PC-3 (cell line): ENCODE measurements at regions not wholly inside any gene's neighbourhood (a gene's known extent, or its start where the extent isn't known, plus 50 kb on each side); places are given as distances from the start of the nearest gene placed in this dataset.

Experiments
- ATAC-seq: fragments of 200-7000 bp; cut with Tn5 transposase; 2 replicates; pipeline ENCODE4 v1.9.1; 2020; ENCODE audit warnings: mild to moderate bottlenecking, moderate library complexity
- BruUV-seq: library from RNA; stranded (reverse); fragments of 400-500 nt; replicated peaks from 2 replicates; lab custom pipeline; 2021; lab: Mats Ljungman, UMichigan
- CTCF ChIA-PET: fragments of 300-600 bp; sonication (Branson Sonifier 250); formaldehyde crosslinking; loops from one replicate; lab custom pipeline; 2022; ENCODE audit warnings: antibody characterized with exemption; lab: Charles Lee
- POLR2A ChIA-PET: fragments of 300-600 bp; sonication (Branson Sonifier 250); formaldehyde crosslinking; loops from one replicate; lab custom pipeline; 2022; ENCODE audit warnings: antibody characterized with exemption; ENCODE audit not compliant: unreplicated experiment; lab: Charles Lee
- DNase-seq: peaks from one replicate; pipeline ENCODE4 v3.0.0-alpha.2; 2015
- H2AFZ ChIP-seq: fragments of 300-600 bp; sonication (generic); 2 replicates; pipeline ENCODE4 v1.6.0; 2016; ENCODE audit warnings: antibody characterized with exemption, low read length
- H3F3A ChIP-seq: fragments of 300-600 bp; sonication (generic); one replicate; pipeline ENCODE4 v1.6.0; 2017; ENCODE audit warnings: antibody characterized with exemption, low read length, control low read depth, mild to moderate bottlenecking; ENCODE audit not compliant: unreplicated experiment
- H3K27ac ChIP-seq: fragments of 300-600 bp; sonication (generic); 2 replicates; pipeline ENCODE4 v1.5.1; 2016; ENCODE audit warnings: mild to moderate bottlenecking, low read length
- H3K27me3 ChIP-seq: fragments of 300-600 bp; sonication (generic); 2 replicates; pipeline ENCODE4 v1.6.1; 2016; ENCODE audit warnings: low read length, mixed read lengths
- H3K36me3 ChIP-seq: fragments of 300-600 bp; sonication (generic); 2 replicates; pipeline ENCODE4 v1.6.1; 2016; ENCODE audit warnings: low read depth, mixed run types, low read length, mixed read lengths
- H3K4me1 ChIP-seq: fragments of 300-600 bp; sonication (generic); 2 replicates; pipeline ENCODE4 v1.5.1; 2016; ENCODE audit warnings: low read length; ENCODE audit not compliant: insufficient read depth
- H3K4me2 ChIP-seq: fragments of 300-600 bp; sonication (generic); 2 replicates; pipeline ENCODE4 v1.6.0; 2016; ENCODE audit warnings: low read length
- H3K4me3 ChIP-seq: fragments of 300-600 bp; sonication (generic); 2 replicates; pipeline ENCODE4 v1.5.1; 2016; ENCODE audit warnings: mild to moderate bottlenecking, low read length, mixed read lengths
- H3K79me2 ChIP-seq: fragments of 300-600 bp; sonication (generic); 2 replicates; pipeline ENCODE4 v1.6.1; 2017; ENCODE audit warnings: low read length, mixed read lengths
- H3K9ac ChIP-seq: fragments of 300-600 bp; sonication (generic); 2 replicates; pipeline ENCODE4 v1.6.0; 2016; ENCODE audit warnings: mild to moderate bottlenecking, low read length
- H3K9me2 ChIP-seq: fragments of 300-600 bp; sonication (generic); replicated peaks from 2 replicates; pipeline ENCODE4 v1.6.1; 2016; ENCODE audit warnings: mixed run types, low read length, mixed read lengths
- H3K9me3 ChIP-seq: fragments of 300-600 bp; sonication (generic); 2 replicates; pipeline ENCODE4 v1.6.1; 2016; ENCODE audit warnings: low read length, mixed read lengths
- H4K20me1 ChIP-seq: fragments of 300-600 bp; sonication (generic); 2 replicates; pipeline ENCODE4 v1.6.1; 2016; ENCODE audit warnings: low read length, mixed read lengths
- EZH2 ChIP-seq: fragments of 300-600 bp; sonication (generic); IDR thresholded peaks from one replicate; pipeline ENCODE4 v1.6.1; 2017; ENCODE audit warnings: antibody characterized with exemption, mild to moderate bottlenecking, low read length; ENCODE audit not compliant: unreplicated experiment
- EZH2phosphoT487 ChIP-seq: fragments of 300-600 bp; sonication (generic); IDR thresholded peaks from 2 replicates; pipeline ENCODE4 v1.6.1; 2018; ENCODE audit warnings: mild to moderate bottlenecking, antibody characterized with exemption, low read length, borderline replicate concordance
- intact Hi-C: fragments of 100-400 bp; cut with micrococcal nuclease; formaldehyde crosslinking; loops from 2 replicates; pipeline ENCODE4 v1.9.0; 2023
- TF ChIP-seq, protein P1 (sequence below): fragments of 300-600 bp; sonication (generic); conservative IDR thresholded peaks from 2 replicates; pipeline ENCODE4 v1.5.1; 2017; ENCODE audit warnings: antibody characterized with exemption, low read depth, mild to moderate bottlenecking, low read length

DNA sequence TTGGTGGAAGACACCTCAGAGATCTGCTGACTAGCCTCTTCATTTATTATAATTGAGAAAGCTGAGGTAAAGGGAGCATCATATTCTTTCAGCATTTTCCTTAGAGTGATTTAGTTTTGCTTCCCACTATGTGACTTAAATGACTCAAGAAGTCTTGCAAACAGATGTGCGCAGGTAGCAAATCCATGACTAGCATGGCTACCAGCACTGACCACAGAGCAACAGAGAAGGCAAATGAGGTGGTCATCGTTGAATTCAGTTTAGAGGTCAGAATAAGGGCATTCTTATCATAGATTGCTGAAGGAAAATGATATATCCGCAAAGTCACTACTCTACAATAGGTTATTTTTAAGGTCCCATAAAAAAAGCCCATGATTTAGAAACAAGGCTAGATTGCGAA lies 162.2 kb downstream of the PIK3R1 start:
- CTCF ChIA-PET: no interaction called here

DNA sequence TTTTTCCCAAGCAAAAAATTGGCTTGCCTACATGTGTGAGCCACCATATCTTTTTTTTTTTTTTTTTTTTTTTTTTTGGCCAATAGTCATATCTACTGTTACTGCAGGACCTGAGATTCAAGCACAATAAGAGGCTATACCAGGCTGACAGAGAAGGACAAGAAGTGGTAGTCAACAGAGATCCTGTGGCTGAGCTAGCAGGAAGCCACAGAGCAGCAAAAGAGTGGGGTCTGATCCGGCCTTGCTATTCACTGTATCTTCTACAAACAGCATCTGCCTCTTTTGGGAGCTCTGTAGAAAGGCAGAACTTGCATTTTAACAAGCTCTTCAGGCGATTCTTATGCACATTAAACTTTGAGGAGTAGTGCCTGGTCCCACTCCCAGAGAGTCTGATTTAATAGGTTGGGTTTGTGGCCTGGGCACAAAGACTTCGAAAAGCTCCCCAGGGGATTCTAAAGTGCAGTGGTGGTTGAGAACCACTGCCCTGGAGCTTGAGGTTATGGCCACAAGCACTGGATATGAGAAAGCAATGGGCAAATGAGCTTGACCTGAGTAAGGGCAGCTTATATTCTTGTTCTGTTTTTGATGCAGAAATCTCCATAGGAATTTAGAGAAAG lies 162.8 kb downstream of the PIK3R1 start:
- TF ChIP-seq EZH2phosphoT487 (no peak), EZH2 (no peak)
- TF ChIP-seq, protein P1, sequence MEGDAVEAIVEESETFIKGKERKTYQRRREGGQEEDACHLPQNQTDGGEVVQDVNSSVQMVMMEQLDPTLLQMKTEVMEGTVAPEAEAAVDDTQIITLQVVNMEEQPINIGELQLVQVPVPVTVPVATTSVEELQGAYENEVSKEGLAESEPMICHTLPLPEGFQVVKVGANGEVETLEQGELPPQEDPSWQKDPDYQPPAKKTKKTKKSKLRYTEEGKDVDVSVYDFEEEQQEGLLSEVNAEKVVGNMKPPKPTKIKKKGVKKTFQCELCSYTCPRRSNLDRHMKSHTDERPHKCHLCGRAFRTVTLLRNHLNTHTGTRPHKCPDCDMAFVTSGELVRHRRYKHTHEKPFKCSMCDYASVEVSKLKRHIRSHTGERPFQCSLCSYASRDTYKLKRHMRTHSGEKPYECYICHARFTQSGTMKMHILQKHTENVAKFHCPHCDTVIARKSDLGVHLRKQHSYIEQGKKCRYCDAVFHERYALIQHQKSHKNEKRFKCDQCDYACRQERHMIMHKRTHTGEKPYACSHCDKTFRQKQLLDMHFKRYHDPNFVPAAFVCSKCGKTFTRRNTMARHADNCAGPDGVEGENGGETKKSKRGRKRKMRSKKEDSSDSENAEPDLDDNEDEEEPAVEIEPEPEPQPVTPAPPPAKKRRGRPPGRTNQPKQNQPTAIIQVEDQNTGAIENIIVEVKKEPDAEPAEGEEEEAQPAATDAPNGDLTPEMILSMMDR: no peak
- Histone ChIP-seq H3K27ac (no peak overlapping the region), H3K4me1 (no peaks in the 10 kb centered on the region), H3K4me3 (no peak overlapping the region), H3K27me3 (no peaks in the 10 kb centered on the region), H3F3A (no peaks in the 10 kb centered on the region), H3K79me2 (no peaks in the 10 kb centered on the region), H3K4me2 (no peak overlapping the region), H4K20me1 (no peaks in the 10 kb centered on the region), H3K9me3 (no peaks in the 10 kb centered on the region), H3K36me3 (no peaks in the 10 kb centered on the region), H3K9me2 (no peaks in the 10 kb centered on the region), H2AFZ (no peak overlapping the region), H3K9ac (no peak overlapping the region)
- POLR2A ChIA-PET: no interaction called here
- BruUV-seq: no TSS peak
- DNase-seq (no peak), ATAC-seq (no peak)
- intact Hi-C loops: no loop called here
- CTCF ChIA-PET: no interaction called here

More for the DNA sequence above, 162.2 kb downstream of the PIK3R1 start:
- Histone ChIP-seq H3K27me3 (no peaks in the 10 kb centered on the region), H3K9ac (no peak overlapping the region), H4K20me1 (no peaks in the 10 kb centered on the region), H3K4me2 (no peak overlapping the region), H3K4me3 (no peak overlapping the region), H2AFZ (no peak overlapping the region), H3F3A (no peaks in the 10 kb centered on the region), H3K9me2 (no peaks in the 10 kb centered on the region), H3K4me1 (no peaks in the 10 kb centered on the region), H3K27ac (no peak overlapping the region), H3K9me3 (no peaks in the 10 kb centered on the region), H3K36me3 (no peaks in the 10 kb centered on the region), H3K79me2 (no peaks in the 10 kb centered on the region)
- no TSS peak for BruUV-seq
- intact Hi-C loops: no loop called here
- DNase-seq: no peak
- POLR2A ChIA-PET: no interaction called here
- ATAC-seq: no peak
- TF ChIP-seq, protein P1: no peak
- TF ChIP-seq EZH2phosphoT487 (no peak), EZH2 (no peak)

DNA sequence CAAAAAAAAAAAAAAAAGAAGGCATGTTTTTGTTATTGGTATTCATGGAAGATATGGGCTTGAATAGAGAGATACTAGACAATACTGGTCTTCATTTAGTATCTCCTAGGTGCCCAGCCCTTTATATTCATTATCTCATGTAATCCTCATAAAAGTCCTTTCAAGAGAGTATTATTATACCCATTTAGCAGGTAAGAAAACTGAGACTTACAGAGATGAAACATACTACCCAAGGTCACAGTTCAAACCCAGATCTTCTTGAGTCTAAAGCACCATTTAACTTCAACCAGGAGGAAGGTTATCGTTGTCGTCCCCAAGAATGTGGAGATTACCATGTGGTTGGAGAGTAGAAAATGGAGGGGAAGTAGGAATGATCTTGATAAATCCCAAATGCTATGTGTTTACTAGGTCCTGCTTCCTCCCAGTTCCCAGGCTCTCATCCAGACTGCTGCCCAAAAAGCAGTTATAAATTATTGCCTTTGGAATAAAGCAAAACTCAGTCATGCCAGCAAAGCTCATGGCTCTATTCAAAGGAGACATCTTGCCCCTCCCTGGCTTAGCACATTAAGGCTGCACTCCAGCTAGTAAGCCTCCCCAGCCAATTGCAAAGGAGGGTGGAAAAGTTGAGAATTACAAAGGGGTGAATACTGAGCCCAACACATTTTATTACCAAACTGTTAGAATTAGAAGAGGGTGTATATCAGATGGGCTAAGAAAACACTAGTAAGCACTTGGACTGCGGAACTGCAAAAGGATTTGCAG lies 163.9 kb downstream of the PIK3R1 start:
- no TSS peak for BruUV-seq
- Histone ChIP-seq H3K9me2 (no peaks in the 10 kb centered on the region), H3K4me3 (no peak overlapping the region), H2AFZ (no peak overlapping the region), H3K4me2 (no peak overlapping the region), H3K9ac (no peak overlapping the region), H3F3A (no peaks in the 10 kb centered on the region), H3K27me3 (no peaks in the 10 kb centered on the region), H3K27ac (no peak overlapping the region), H3K9me3 (no peaks in the 10 kb centered on the region), H3K79me2 (no peaks in the 10 kb centered on the region), H3K4me1 (no peaks in the 10 kb centered on the region), H3K36me3 (no peaks in the 10 kb centered on the region), H4K20me1 (no peaks in the 10 kb centered on the region)
- intact Hi-C loops: no loop called here
- TF ChIP-seq EZH2: no peak
- TF ChIP-seq, protein P1: no peak
- no peak for TF ChIP-seq EZH2phosphoT487
- ATAC-seq (no peak), DNase-seq (no peak)
- CTCF ChIA-PET: no interaction called here
- POLR2A ChIA-PET: no interaction called here
